Astrocyte (in vitro differentiated cells and primary cell): ENCODE measurements at regions not wholly inside any gene's neighbourhood (a gene's known extent, or its start where the extent isn't known, plus 50 kb on each side); places are given as distances from the start of the nearest gene placed in this dataset.
"Not testable (repeated sequence)": the region's sequence is repeated elsewhere in the genome, so short reads cannot be mapped to it uniquely, and the experiment has no call there.

Experiments
- DNase-seq: peaks from one replicate; pipeline ENCODE4 v3.0.0-alpha.2; 2010; ENCODE audit warnings: low read depth
- FAIRE-seq: peaks from 2 replicates; lab custom pipeline; 2011; peaks lifted over from hg19 to GRCh38; lab: Jason Lieb, UNC
- H2AFZ ChIP-seq: 2 replicates; pipeline ENCODE4 v1.6.0; 2012; ENCODE audit warnings: low read depth, low read length, inconsistent platforms
- H3K27ac ChIP-seq: 2 replicates; pipeline ENCODE4 v1.5.1; 2011; ENCODE audit warnings: low read depth, low read length, inconsistent platforms
- H3K27me3 ChIP-seq: 2 replicates; pipeline ENCODE4 v1.6.0; 2011; ENCODE audit warnings: low read length, inconsistent platforms; ENCODE audit not compliant: insufficient read depth
- H3K36me3 ChIP-seq: 2 replicates; pipeline ENCODE4 v1.5.1; 2011; ENCODE audit warnings: low read length, inconsistent platforms; ENCODE audit not compliant: insufficient read depth
- H3K4me1 ChIP-seq: 2 replicates; pipeline ENCODE4 v1.5.1; 2011; ENCODE audit warnings: low read length, inconsistent platforms; ENCODE audit not compliant: insufficient read depth
- H3K4me2 ChIP-seq: 2 replicates; pipeline ENCODE4 v1.6.0; 2012; ENCODE audit warnings: low read length, inconsistent platforms
- H3K4me3 ChIP-seq: 2 replicates; pipeline ENCODE4 v1.5.1; 2011; ENCODE audit warnings: low read depth, mild to moderate bottlenecking, low read length, inconsistent platforms; ENCODE audit not compliant: insufficient read depth
- H3K79me2 ChIP-seq: 2 replicates; pipeline ENCODE4 v1.6.0; 2012; ENCODE audit warnings: mild to moderate bottlenecking, low read length, inconsistent platforms; ENCODE audit not compliant: insufficient read depth
- H3K9ac ChIP-seq: 2 replicates; pipeline ENCODE4 v1.6.0; 2012; ENCODE audit warnings: mild to moderate bottlenecking, low read length, inconsistent platforms
- H3K9me3 ChIP-seq: 2 replicates; pipeline ENCODE4 v1.5.1; 2012; ENCODE audit warnings: low read depth, mild to moderate bottlenecking, low read length, inconsistent platforms; ENCODE audit not compliant: insufficient read depth
- H4K20me1 ChIP-seq: 2 replicates; pipeline ENCODE4 v1.6.0; 2012; ENCODE audit warnings: low read length, inconsistent platforms; ENCODE audit not compliant: insufficient read depth
- H3K27ac Mint-ChIP-seq: one replicate; pipeline ENCODE4 v1.8.0; 2021; ENCODE audit warnings: mild to moderate bottlenecking, mixed read lengths; ENCODE audit not compliant: unreplicated experiment
- H3K27me3 Mint-ChIP-seq: one replicate; pipeline ENCODE4 v1.8.0; 2021; ENCODE audit warnings: low read depth, mixed read lengths; ENCODE audit not compliant: unreplicated experiment
- H3K36me3 Mint-ChIP-seq: one replicate; pipeline ENCODE4 v1.8.0; 2021; ENCODE audit warnings: low read depth, mixed read lengths; ENCODE audit not compliant: unreplicated experiment
- H3K4me1 Mint-ChIP-seq: one replicate; pipeline ENCODE4 v1.8.0; 2021; ENCODE audit warnings: low read depth, mixed read lengths; ENCODE audit not compliant: unreplicated experiment
- H3K4me3 Mint-ChIP-seq: one replicate; pipeline ENCODE4 v1.8.0; 2021; ENCODE audit warnings: mild to moderate bottlenecking, moderate library complexity, mixed read lengths; ENCODE audit not compliant: unreplicated experiment
- H3K9me3 Mint-ChIP-seq: one replicate; pipeline ENCODE4 v1.8.0; 2021; ENCODE audit warnings: mild to moderate bottlenecking, mixed read lengths; ENCODE audit not compliant: unreplicated experiment
- EZH2 ChIP-seq: IDR thresholded peaks from 2 replicates; pipeline ENCODE4 v1.6.1; 2012; ENCODE audit warnings: mild to moderate bottlenecking, low read length, inconsistent platforms; ENCODE audit not compliant: insufficient read depth
- TF ChIP-seq, protein P1 (sequence below): IDR thresholded peaks from 2 replicates; pipeline ENCODE4 v1.5.1; 2011; ENCODE audit warnings: low read depth, mild to moderate bottlenecking, inconsistent platforms, low read length, moderate library complexity; ENCODE audit not compliant: insufficient read depth

DNA sequence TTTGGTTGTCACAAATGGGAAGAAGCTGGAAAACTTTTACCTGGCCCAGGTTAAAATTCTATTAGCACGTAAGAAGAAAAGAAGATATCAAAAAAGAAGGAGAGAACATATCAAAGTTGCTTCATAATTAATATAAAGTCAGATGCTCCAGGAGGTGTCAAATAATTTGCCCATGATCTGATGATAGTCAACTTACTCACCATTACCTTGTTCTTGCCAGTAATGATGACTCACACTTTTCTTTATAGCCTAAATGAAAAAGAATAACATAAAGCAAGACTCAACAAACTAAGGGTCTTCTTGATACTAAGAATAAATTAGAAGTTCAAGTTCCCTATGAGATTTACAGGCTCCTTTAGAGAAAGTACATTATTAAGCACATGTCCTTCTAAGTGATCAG lies 580.4 kb downstream of the TTLL7 start:
- no peaks in the 10 kb centered on the region for H3K36me3 ChIP-seq
- H3K9me3 Mint-ChIP-seq = no peaks in the 10 kb centered on the region
- no peak overlapping the region for H3K4me3 Mint-ChIP-seq
- H4K20me1 ChIP-seq = no peaks in the 10 kb centered on the region
- TF ChIP-seq, protein P1, sequence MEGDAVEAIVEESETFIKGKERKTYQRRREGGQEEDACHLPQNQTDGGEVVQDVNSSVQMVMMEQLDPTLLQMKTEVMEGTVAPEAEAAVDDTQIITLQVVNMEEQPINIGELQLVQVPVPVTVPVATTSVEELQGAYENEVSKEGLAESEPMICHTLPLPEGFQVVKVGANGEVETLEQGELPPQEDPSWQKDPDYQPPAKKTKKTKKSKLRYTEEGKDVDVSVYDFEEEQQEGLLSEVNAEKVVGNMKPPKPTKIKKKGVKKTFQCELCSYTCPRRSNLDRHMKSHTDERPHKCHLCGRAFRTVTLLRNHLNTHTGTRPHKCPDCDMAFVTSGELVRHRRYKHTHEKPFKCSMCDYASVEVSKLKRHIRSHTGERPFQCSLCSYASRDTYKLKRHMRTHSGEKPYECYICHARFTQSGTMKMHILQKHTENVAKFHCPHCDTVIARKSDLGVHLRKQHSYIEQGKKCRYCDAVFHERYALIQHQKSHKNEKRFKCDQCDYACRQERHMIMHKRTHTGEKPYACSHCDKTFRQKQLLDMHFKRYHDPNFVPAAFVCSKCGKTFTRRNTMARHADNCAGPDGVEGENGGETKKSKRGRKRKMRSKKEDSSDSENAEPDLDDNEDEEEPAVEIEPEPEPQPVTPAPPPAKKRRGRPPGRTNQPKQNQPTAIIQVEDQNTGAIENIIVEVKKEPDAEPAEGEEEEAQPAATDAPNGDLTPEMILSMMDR = no peak
- TF ChIP-seq EZH2 = no peak
- no peak overlapping the region for H2AFZ ChIP-seq
- no peak overlapping the region for H3K4me3 ChIP-seq
- H3K9ac ChIP-seq = no peak overlapping the region
- no peaks in the 10 kb centered on the region for H3K36me3 Mint-ChIP-seq
- no peak overlapping the region for H3K27ac Mint-ChIP-seq
- H3K79me2 ChIP-seq = no peaks in the 10 kb centered on the region
- no peak overlapping the region for H3K27ac ChIP-seq
- H3K27me3 Mint-ChIP-seq = no peaks in the 10 kb centered on the region
- no peak for DNase-seq
- H3K27me3 ChIP-seq = no peaks in the 10 kb centered on the region
- H3K4me1 Mint-ChIP-seq = peaks cover under 1% of the 10 kb centered on the region
- no peaks in the 10 kb centered on the region for H3K4me1 ChIP-seq
- FAIRE-seq = no peak
- no peak overlapping the region for H3K4me2 ChIP-seq
- no peaks in the 10 kb centered on the region for H3K9me3 ChIP-seq

DNA sequence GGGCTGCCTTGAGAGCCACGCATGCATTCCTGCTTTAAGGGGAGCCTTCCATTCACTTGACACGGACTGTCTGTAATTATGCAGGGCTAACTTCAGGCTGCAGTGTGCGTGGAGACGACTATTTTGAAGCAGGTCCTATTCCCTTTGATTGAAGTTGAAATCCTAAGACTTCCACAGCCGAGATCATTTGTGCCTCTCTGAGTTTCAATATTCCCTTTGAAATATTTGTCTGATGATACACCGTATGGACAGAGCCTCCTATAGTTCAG lies 585.2 kb downstream of the TTLL7 start:
- not testable (repeated sequence) for H3K4me1 ChIP-seq, H3K36me3 Mint-ChIP-seq, H3K9me3 Mint-ChIP-seq, DNase-seq, H3K79me2 ChIP-seq, H3K4me3 Mint-ChIP-seq, H2AFZ ChIP-seq, H3K4me2 ChIP-seq, H3K9ac ChIP-seq, H3K27ac Mint-ChIP-seq, H3K4me1 Mint-ChIP-seq, H3K9me3 ChIP-seq, H3K36me3 ChIP-seq, H3K27me3 ChIP-seq, FAIRE-seq, H3K27me3 Mint-ChIP-seq, H3K27ac ChIP-seq, H4K20me1 ChIP-seq, H3K4me3 ChIP-seq

DNA sequence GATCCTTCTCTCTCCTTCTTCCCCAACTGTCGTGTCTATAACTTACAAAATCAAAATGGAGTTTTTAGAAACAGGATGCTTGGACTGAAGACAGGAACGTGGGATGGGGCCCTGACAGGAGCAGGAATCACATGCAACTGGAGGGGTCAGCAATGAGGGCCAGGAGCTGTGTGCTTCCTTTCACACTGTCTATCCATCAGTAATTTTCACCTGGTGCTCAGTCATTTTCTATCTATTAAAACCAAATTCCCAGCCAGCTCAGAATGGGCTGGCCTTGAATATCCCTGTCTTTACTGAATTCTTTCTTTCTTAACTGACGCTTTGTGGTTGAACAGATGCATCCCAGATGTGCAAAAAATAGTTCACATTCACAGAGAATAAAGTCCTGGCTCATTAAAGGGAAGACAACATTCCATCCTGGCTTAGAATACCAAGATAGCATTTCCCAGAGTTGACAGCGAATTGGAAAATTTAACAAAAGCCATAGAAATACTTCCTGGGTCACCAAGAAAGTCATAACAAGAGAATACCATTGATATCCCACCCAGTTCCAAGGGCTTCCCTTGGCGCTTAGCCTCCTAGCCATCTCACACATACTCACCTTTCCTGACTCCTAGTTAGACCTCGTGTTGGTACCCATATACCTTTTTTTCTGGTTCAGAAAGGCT lies 588.1 kb downstream of the TTLL7 start:
- not testable (repeated sequence) for H3K4me3 Mint-ChIP-seq, H3K9ac ChIP-seq, H3K27ac Mint-ChIP-seq, H3K4me1 Mint-ChIP-seq, H3K4me1 ChIP-seq, H3K27me3 ChIP-seq, H3K4me2 ChIP-seq, H3K9me3 ChIP-seq, H3K36me3 ChIP-seq, H4K20me1 ChIP-seq, H3K9me3 Mint-ChIP-seq, H3K27me3 Mint-ChIP-seq, H3K36me3 Mint-ChIP-seq, DNase-seq, H3K27ac ChIP-seq, FAIRE-seq, H2AFZ ChIP-seq, H3K79me2 ChIP-seq, H3K4me3 ChIP-seq

DNA sequence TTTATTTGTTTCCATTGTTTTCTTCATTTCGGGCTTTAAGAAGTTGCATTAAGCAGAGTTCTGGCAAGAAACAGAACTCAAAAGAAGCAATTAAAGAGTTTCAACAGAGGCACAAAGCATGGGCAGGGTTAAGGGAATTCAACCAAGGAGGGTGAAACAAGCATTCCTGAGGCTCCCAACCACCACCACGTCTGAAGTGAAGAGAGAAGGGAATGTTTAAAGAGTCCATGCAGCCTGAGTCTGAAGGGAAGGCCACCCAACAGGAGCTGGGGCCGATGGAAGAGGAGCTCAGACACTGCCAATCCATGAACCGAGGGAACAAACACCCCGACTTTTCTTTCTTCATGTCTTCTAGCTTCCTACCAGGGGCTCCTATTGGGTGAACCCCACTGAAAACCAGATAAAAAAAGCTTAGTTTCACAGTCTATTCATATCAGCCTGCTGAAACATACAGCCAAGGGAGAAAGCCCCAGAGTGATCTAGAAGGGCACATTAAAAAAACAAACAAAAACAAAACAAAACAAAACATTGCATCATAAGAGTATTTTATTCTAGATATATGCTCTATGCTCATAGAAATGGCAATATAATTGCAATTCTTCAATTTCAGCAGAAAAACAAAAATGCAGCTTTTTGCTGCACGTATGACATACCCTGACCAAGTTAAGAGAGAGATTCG lies 592.1 kb downstream of the TTLL7 start:
- not testable (repeated sequence) for H4K20me1 ChIP-seq, H3K9ac ChIP-seq, FAIRE-seq, H3K9me3 ChIP-seq, H3K4me1 ChIP-seq, H2AFZ ChIP-seq, H3K9me3 Mint-ChIP-seq, H3K36me3 Mint-ChIP-seq, H3K4me3 Mint-ChIP-seq, H3K4me1 Mint-ChIP-seq, H3K27me3 Mint-ChIP-seq, H3K27me3 ChIP-seq, H3K4me2 ChIP-seq, DNase-seq, H3K79me2 ChIP-seq, H3K27ac ChIP-seq, H3K36me3 ChIP-seq, H3K4me3 ChIP-seq
- peak overlapping the region; percentile 12 for H3K27ac Mint-ChIP-seq

DNA sequence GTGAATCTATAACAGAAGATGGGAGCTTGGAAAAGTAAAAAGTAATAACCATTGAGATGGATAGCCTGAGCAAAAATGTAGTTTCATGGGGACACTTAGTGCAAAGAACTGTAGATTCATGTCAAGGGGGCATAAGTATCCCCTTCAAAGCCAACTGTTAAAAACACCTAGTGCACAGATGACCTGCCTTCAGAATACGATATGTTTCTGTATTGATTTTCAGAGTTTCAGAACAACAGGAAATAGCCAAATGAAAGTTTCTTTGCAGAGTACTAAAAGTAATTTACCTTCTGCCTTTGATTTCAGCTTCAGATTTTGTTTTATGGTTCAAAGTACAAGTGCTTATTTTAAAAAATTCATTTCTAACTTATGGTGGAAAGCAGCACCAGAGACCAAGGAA lies 593.1 kb downstream of the TTLL7 start:
- not testable (repeated sequence) for H3K4me1 ChIP-seq, H3K4me3 ChIP-seq, H3K4me3 Mint-ChIP-seq, H3K4me1 Mint-ChIP-seq, H3K36me3 ChIP-seq, H3K27ac Mint-ChIP-seq, H3K27ac ChIP-seq, H3K27me3 ChIP-seq, FAIRE-seq, H3K9ac ChIP-seq, H2AFZ ChIP-seq, H3K79me2 ChIP-seq, H3K9me3 ChIP-seq, H3K27me3 Mint-ChIP-seq, H3K9me3 Mint-ChIP-seq, H3K4me2 ChIP-seq, H3K36me3 Mint-ChIP-seq, DNase-seq, H4K20me1 ChIP-seq
